HUES64 (cell line): ENCODE measurements at regions not wholly inside any gene's neighbourhood (a gene's known extent, or its start where the extent isn't known, plus 50 kb on each side); places are given as distances from the start of the nearest gene placed in this dataset.

ENCODE experiments used
- H3K27ac ChIP-seq: 2 replicates; pipeline ENCODE4 v1.7.0; 2013; ENCODE audit warnings: low read depth, low read length, inconsistent platforms
- H3K27me3 ChIP-seq: 2 replicates; pipeline ENCODE4 v1.6.1; 2013; ENCODE audit warnings: mild to moderate bottlenecking, low read length; ENCODE audit not compliant: insufficient read depth
- H3K36me3 ChIP-seq: 2 replicates; pipeline ENCODE4 v1.6.1; 2013; ENCODE audit warnings: mild to moderate bottlenecking, low read length; ENCODE audit not compliant: insufficient read depth
- H3K4me1 ChIP-seq: 2 replicates; pipeline ENCODE4 v1.6.1; 2013; ENCODE audit warnings: mild to moderate bottlenecking, low read length, moderate library complexity; ENCODE audit not compliant: insufficient read depth
- H3K4me3 ChIP-seq: 2 replicates; pipeline ENCODE4 v1.5.1; 2013; ENCODE audit warnings: mild to moderate bottlenecking, low read length, moderate library complexity
- H3K9ac ChIP-seq: 2 replicates; pipeline ENCODE4 v1.6.1; 2013; ENCODE audit warnings: mild to moderate bottlenecking, low read depth, low read length
- H3K9me3 ChIP-seq: 2 replicates; pipeline ENCODE4 v1.6.1; 2013; ENCODE audit warnings: low read depth, low read length; ENCODE audit not compliant: insufficient read depth
- WGBS: fragments of 150-250, 120-280 bp; methylation state at CpG from one replicate; pipeline ENCODE4 v1.1.7; 2013; ENCODE audit warnings: missing lambda C conversion rate; 5-methylcytosine and 5-hydroxymethylcytosine counted together

GRCh38 chr1:5221451-5221850, 567.0 kb downstream of the AJAP1 start:
- Histone ChIP-seq H3K4me1 (peaks cover 12% of the 10 kb centered on the region; the same call in 1 of the 2 replicates), H3K27me3 (peaks cover 84% of the 10 kb centered on the region), H3K27ac (no peak overlapping the region), H3K4me3 (no peak overlapping the region), H3K9ac (no peak overlapping the region), H3K9me3 (no peaks in the 10 kb centered on the region), H3K36me3 (no peaks in the 10 kb centered on the region)
- 92% methylated on average over 6 of the region's 6 CpGs for WGBS

GRCh38 chr1:5220821-5221220, 566.4 kb downstream of the AJAP1 start:
- H3K27ac ChIP-seq = no peak overlapping the region
- no peaks in the 10 kb centered on the region for H3K9me3 ChIP-seq
- H3K27me3 ChIP-seq = peaks cover 81% of the 10 kb centered on the region
- no peak overlapping the region for H3K9ac ChIP-seq
- H3K36me3 ChIP-seq = no peaks in the 10 kb centered on the region
- 91% methylated on average over 7 of the region's 7 CpGs for WGBS
- H3K4me3 ChIP-seq = no peak overlapping the region
- H3K4me1 ChIP-seq = 0 out of 2 replicates have a peak, but pooled peaks cover 5% of the 10 kb centered on the region

GRCh38 chr1:5220421-5220820, 566.0 kb downstream of the AJAP1 start:
- Histone ChIP-seq H3K27ac (no peak overlapping the region), H3K9me3 (no peaks in the 10 kb centered on the region), H3K9ac (no peak overlapping the region), H3K27me3 (peaks cover 79% of the 10 kb centered on the region), H3K36me3 (no peaks in the 10 kb centered on the region), H3K4me1 (0 out of 2 replicates have a peak, but pooled peaks cover 2% of the 10 kb centered on the region), H3K4me3 (no peak overlapping the region)
- WGBS = no CpG with 5 or more reads among the region's 2 CpGs

- H3K27ac ChIP-seq = no peak overlapping the region
- H3K9ac ChIP-seq = no peak overlapping the region
- H3K4me1 ChIP-seq = no peaks in the 10 kb centered on the region
- no peaks in the 10 kb centered on the region for H3K27me3 ChIP-seq
- H3K4me3 ChIP-seq = no peak overlapping the region
- H3K9me3 ChIP-seq = no peaks in the 10 kb centered on the region
- WGBS = 91% methylated on average over 3 of the region's 3 CpGs
- no peaks in the 10 kb centered on the region for H3K36me3 ChIP-seq
These were observed 545.6 kb downstream of the AJAP1 start for GRCh38 chr1:5200006-5200405.

- WGBS = 89% methylated on average over 5 of the region's 5 CpGs
- no peaks in the 10 kb centered on the region for H3K36me3 ChIP-seq
- H3K27ac ChIP-seq = no peak overlapping the region
- H3K4me1 ChIP-seq = no peaks in the 10 kb centered on the region
- no peaks in the 10 kb centered on the region for H3K27me3 ChIP-seq
- no peak overlapping the region for H3K4me3 ChIP-seq
- no peaks in the 10 kb centered on the region for H3K9me3 ChIP-seq
- no peak overlapping the region for H3K9ac ChIP-seq
These were observed 543.9 kb downstream of the AJAP1 start for GRCh38 chr1:5198328-5198727.

DNA sequence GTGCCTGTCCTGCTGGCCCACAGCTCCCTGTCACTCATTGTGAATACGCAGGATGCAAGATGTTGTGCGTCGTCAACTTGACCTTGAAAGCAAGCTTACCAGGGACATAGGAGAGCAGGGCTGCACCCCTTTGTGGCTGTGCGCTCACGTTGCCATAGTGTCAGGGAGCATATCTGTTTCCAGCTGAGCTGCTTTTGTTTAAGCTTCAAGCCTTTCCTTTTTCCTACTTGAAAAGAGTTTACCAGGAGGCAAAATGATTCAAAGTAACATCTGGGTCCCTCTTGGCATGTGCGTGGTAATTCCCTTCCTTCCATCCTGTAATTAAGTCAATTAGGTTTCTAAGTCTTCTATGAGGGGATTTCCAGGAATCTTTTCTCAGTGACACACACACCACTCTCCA, 537.1 kb downstream of the AJAP1 start:
- H3K4me3 ChIP-seq = no peak overlapping the region
- WGBS = 71% methylated on average over 6 of the region's 6 CpGs
- no peak overlapping the region for H3K9ac ChIP-seq
- no peaks in the 10 kb centered on the region for H3K9me3 ChIP-seq
- H3K27me3 ChIP-seq = no peaks in the 10 kb centered on the region
- H3K4me1 ChIP-seq = no peaks in the 10 kb centered on the region
- H3K36me3 ChIP-seq = no peaks in the 10 kb centered on the region
- H3K27ac ChIP-seq = no peak overlapping the region

DNA sequence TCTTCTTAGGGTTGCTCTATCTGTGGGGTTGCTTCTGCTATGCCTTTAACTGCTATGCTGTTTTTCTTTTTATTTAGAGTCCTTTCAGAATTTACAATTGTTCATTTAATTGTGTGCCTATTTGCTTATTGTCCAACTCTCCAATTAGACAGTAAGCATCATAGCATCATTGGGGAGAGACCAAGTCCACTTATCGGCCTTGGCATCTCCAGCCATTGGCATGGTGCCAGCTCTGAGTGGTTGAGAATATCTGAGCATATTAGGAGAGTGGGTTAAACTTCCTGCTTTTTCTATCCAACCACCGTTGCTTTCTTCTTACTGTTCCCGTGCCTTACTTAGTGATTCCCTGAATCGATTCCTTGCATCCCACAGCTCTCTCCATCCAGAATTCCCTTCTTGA, 535.0 kb downstream of the AJAP1 start:
- no peaks in the 10 kb centered on the region for H3K27me3 ChIP-seq
- no peak overlapping the region for H3K27ac ChIP-seq
- 94% methylated on average over 4 of the region's 4 CpGs for WGBS
- no peak overlapping the region for H3K4me3 ChIP-seq
- no peak overlapping the region for H3K9ac ChIP-seq
- H3K4me1 ChIP-seq = no peaks in the 10 kb centered on the region
- H3K36me3 ChIP-seq = no peaks in the 10 kb centered on the region
- no peaks in the 10 kb centered on the region for H3K9me3 ChIP-seq

- no peaks in the 10 kb centered on the region for H3K36me3 ChIP-seq
- H3K27ac ChIP-seq = no peak overlapping the region
- H3K4me1 ChIP-seq = peaks cover 9% of the 10 kb centered on the region
- no peak overlapping the region for H3K4me3 ChIP-seq
- no peak overlapping the region for H3K9ac ChIP-seq
- no peaks in the 10 kb centered on the region for H3K9me3 ChIP-seq
- H3K27me3 ChIP-seq = no peaks in the 10 kb centered on the region
- WGBS = 96% methylated on average over 8 of the region's 8 CpGs
These were observed 511.4 kb downstream of the AJAP1 start for GRCh38 chr1:5165762-5166161.

DNA sequence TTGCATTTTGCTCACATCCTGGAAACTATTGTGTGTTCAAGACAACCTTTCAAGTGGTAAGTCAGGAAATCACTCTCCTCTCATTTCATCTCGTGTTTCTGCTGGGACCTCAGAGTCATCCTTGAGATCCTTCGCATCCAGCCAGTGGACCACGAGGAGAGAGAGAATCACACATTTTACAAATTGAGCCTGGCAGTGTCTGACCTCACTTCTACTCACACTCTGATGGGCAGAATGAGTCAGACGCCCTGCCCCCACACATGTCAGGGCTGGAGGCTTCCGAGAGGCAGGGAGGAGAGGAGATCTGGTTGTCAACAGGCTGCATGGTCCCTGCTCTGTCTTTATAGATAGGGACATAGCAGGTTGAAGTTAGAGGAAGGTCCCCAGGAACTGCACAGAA, 509.7 kb downstream of the AJAP1 start:
- H3K27ac ChIP-seq = no peak overlapping the region
- H3K36me3 ChIP-seq = no peaks in the 10 kb centered on the region
- H3K4me3 ChIP-seq = no peak overlapping the region
- WGBS = 76% methylated on average over 5 of the region's 5 CpGs
- no peak overlapping the region for H3K9ac ChIP-seq
- peaks cover 9% of the 10 kb centered on the region for H3K4me1 ChIP-seq
- H3K27me3 ChIP-seq = no peaks in the 10 kb centered on the region
- H3K9me3 ChIP-seq = no peaks in the 10 kb centered on the region

- WGBS = 30% methylated on average over 3 of the region's 4 CpGs
- Histone ChIP-seq H3K4me3 (no peak overlapping the region), H3K9me3 (no peaks in the 10 kb centered on the region), H3K9ac (no peak overlapping the region), H3K27me3 (no peaks in the 10 kb centered on the region), H3K4me1 (peaks cover 9% of the 10 kb centered on the region), H3K36me3 (no peaks in the 10 kb centered on the region), H3K27ac (no peak overlapping the region)
These were observed 507.0 kb downstream of the AJAP1 start for GRCh38 chr1:5161372-5161771.

DNA sequence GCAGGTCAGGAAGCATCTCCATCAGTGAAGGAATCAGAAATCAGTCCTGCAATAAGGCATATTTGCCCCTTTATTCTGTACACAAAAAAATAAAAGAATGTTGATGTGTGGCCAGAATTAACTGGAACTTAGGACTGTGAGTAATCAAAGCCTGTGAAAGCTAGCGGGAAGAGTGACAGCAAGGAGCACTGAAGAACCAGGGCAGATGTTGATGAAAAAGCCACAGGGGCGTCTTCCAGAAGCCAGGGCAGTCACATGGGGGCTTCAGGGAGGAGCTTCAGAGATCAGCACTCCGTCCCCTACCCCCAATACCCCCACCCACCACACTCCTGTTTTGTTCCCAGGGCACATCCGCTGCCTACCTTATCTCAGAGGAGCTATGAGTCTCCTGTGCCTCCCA, 502.8 kb downstream of the AJAP1 start:
- H3K9ac ChIP-seq = no peak overlapping the region
- H3K4me3 ChIP-seq = no peak overlapping the region
- H3K9me3 ChIP-seq = peaks cover 12% of the 10 kb centered on the region
- no peaks in the 10 kb centered on the region for H3K27me3 ChIP-seq
- H3K4me1 ChIP-seq = peaks cover 9% of the 10 kb centered on the region
- WGBS = 94% methylated on average over 4 of the region's 4 CpGs
- no peak overlapping the region for H3K27ac ChIP-seq
- H3K36me3 ChIP-seq = no peaks in the 10 kb centered on the region

- H3K27me3 ChIP-seq = no peaks in the 10 kb centered on the region
- peaks cover 12% of the 10 kb centered on the region for H3K9me3 ChIP-seq
- peaks cover 6% of the 10 kb centered on the region for H3K4me1 ChIP-seq
- no peaks in the 10 kb centered on the region for H3K36me3 ChIP-seq
- no peak overlapping the region for H3K9ac ChIP-seq
- no peak overlapping the region for H3K4me3 ChIP-seq
- 93% methylated on average over 7 of the region's 7 CpGs for WGBS
- H3K27ac ChIP-seq = no peak overlapping the region
These were observed 502.2 kb downstream of the AJAP1 start for GRCh38 chr1:5156416-5157120.
